Naive thymus-derived CD4-positive, alpha-beta T cell (primary cell): ENCODE measurements at regions not wholly inside any gene's neighbourhood (a gene's known extent, or its start where the extent isn't known, plus 50 kb on each side); places are given as distances from the start of the nearest gene placed in this dataset.

Source experiments
- ATAC-seq: fragments of 150-1000 bp; cut with Tn5 transposase; 2 replicates; pipeline ENCODE4 v1.10.0; 2021; ENCODE audit warnings: mild to moderate bottlenecking, moderate library complexity
- CTCF ChIA-PET: fragments of 350-600 bp; sonication (Branson Sonifier 250); formaldehyde crosslinking; loops from one replicate; lab custom pipeline; 2021; ENCODE audit warnings: antibody characterized with exemption; lab: Charles Lee
- POLR2A ChIA-PET: fragments of 350-600 bp; sonication (Branson Sonifier 250); formaldehyde crosslinking; loops from one replicate; lab custom pipeline; 2021; ENCODE audit warnings: antibody characterized with exemption, inconsistent platforms; lab: Charles Lee
- DNase-seq, 9 donors: peaks; one replicate each; pipeline versions ENCODE4 v3.0.0 to v3.0.0-alpha.2; 2020 to 2022; ENCODE audit warnings: mixed read lengths in 1 of 9
- H3K27ac ChIP-seq: one replicate; pipeline ENCODE4 v1.7.0; 2013; ENCODE audit warnings: mild to moderate bottlenecking, low read depth, low read length, moderate library complexity
- H3K27me3 ChIP-seq, 2 donors: one replicate each; pipeline ENCODE4 v1.7.0; 2013; ENCODE audit warnings: low read length in 2 of 2, mild to moderate bottlenecking in 2 of 2, moderate library complexity in 2 of 2; ENCODE audit not compliant: control insufficient read depth in 2 of 2, insufficient read depth in 2 of 2
- H3K36me3 ChIP-seq, 3 experiments: 1 replicate in 2 of 3; 2 replicates in 1 of 3; pipeline ENCODE4 v1.7.0; 2013; ENCODE audit warnings: low read length in 3 of 3, mild to moderate bottlenecking in 3 of 3, moderate library complexity in 1 of 3; ENCODE audit not compliant: insufficient read depth in 3 of 3, control insufficient read depth in 2 of 3
- H3K4me1 ChIP-seq, 2 donors: one replicate each; pipeline ENCODE4 v1.7.0; 2013; ENCODE audit warnings: low read length in 2 of 2, mild to moderate bottlenecking in 2 of 2, moderate library complexity in 1 of 2; ENCODE audit not compliant: control insufficient read depth in 2 of 2, insufficient read depth in 2 of 2
- H3K4me3 ChIP-seq: 2 replicates; pipeline ENCODE4 v1.7.0; 2013; ENCODE audit warnings: mild to moderate bottlenecking, low read length
- H3K9me3 ChIP-seq, 3 experiments: 1 replicate in 2 of 3; 2 replicates in 1 of 3; pipeline ENCODE4 v1.7.0; 2013; ENCODE audit warnings: low read length in 3 of 3; ENCODE audit not compliant: control insufficient read depth in 2 of 3
- H3K27ac Mint-ChIP-seq, 9 donors: one replicate each; pipeline ENCODE4 v1.8.0; 2020 to 2022; ENCODE audit warnings: mixed read lengths in 9 of 9, mild to moderate bottlenecking in 8 of 9, moderate library complexity in 5 of 9, inconsistent platforms in 2 of 9
- H3K27me3 Mint-ChIP-seq, 5 donors: one replicate each; pipeline ENCODE4 v1.8.0; 2021 to 2022; ENCODE audit warnings: mixed read lengths in 5 of 5, mild to moderate bottlenecking in 1 of 5
- H3K36me3 Mint-ChIP-seq, 5 donors: one replicate each; pipeline ENCODE4 v1.8.0; 2020 to 2022; ENCODE audit warnings: mixed read lengths in 5 of 5, mild to moderate bottlenecking in 3 of 5, inconsistent platforms in 1 of 5
- H3K4me1 Mint-ChIP-seq, 7 donors: one replicate each; pipeline ENCODE4 v1.8.0; 2020 to 2022; ENCODE audit warnings: mixed read lengths in 7 of 7, mild to moderate bottlenecking in 3 of 7, inconsistent platforms in 1 of 7
- H3K4me3 Mint-ChIP-seq, 10 donors: one replicate each; pipeline ENCODE4 v1.8.0; 2020 to 2022; ENCODE audit warnings: mild to moderate bottlenecking in 10 of 10, mixed read lengths in 10 of 10, moderate library complexity in 6 of 10, inconsistent platforms in 2 of 10
- H3K9me3 Mint-ChIP-seq, 11 donors: one replicate each; pipeline ENCODE4 v1.8.0; 2020 to 2022; ENCODE audit warnings: mixed read lengths in 11 of 11, mild to moderate bottlenecking in 4 of 11, inconsistent platforms in 1 of 11, moderate library complexity in 1 of 11
- intact Hi-C, 2 donors: fragments of 100-400 bp; cut with micrococcal nuclease; formaldehyde crosslinking; loops; one replicate each; pipeline ENCODE4 v1.15.1; 2023

DNA sequence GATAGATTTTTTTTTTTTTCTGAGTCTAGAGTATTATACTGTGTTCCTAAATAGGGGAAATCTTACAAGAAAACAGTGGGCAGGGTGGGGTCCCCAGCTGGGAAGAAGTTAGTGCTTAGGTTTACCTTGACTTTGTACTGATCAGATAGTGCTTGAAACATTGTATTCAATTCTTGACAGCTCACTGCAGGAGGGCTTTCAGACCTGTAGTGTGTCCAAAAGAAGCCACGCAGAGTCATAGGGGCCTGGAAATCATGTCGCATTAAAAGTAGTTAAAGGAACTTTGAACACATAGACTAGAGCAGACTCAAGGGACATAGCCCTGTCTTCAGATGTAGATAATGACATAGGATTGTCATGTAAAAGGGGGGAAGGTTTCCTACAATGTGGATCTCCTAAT lies 215.4 kb upstream of the NR4A3 start:
- Histone ChIP-seq H3K4me1 (no peaks in the 10 kb centered on the region), H3K36me3 (no peaks in the 10 kb centered on the region), H3K9me3 (no peaks in the 10 kb centered on the region), H3K27ac (no peak overlapping the region), H3K4me3 (no peak overlapping the region), H3K27me3 (no peaks in the 10 kb centered on the region)
- H3K4me3 Mint-ChIP-seq: no peak overlapping the region
- no peak overlapping the region for H3K27ac Mint-ChIP-seq
- DNase-seq: no peak
- H3K27me3 Mint-ChIP-seq: peaks cover 9 to 16% (median 13%) of the 10 kb centered on the region in 5 donors
- POLR2A ChIA-PET: no interaction called here
- CTCF ChIA-PET: no interaction called here
- H3K36me3 Mint-ChIP-seq: no peaks in the 10 kb centered on the region
- peaks cover 0 to 3% (median 0%) of the 10 kb centered on the region in 11 donors for H3K9me3 Mint-ChIP-seq
- no peak for ATAC-seq
- H3K4me1 Mint-ChIP-seq: peaks cover 0 to 3% (median 0%) of the 10 kb centered on the region in 7 donors
- intact Hi-C loops: no loop called here

DNA sequence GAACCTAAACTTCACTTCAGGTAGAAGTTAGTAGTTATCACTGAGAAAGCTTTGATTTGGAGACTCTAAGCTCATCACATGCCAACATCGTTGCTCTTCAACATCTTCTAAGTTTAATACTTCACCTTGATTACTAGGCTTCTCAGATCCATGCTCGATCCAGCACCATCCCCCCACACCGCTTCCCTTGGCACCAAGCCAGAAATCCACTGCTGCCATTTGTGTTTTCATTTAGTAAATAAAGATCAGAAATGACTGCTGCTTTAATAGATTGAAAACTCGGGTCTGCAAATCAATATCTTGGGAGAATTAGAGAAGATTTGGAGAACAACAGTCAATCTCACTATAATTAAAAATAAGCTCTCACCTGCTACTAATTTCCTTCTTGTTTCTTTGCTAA lies 214.7 kb upstream of the NR4A3 start:
- ChIA-PET CTCF (no interaction called here), POLR2A (no interaction called here)
- Histone ChIP-seq H3K4me3 (no peak overlapping the region), H3K4me1 (no peaks in the 10 kb centered on the region), H3K9me3 (no peaks in the 10 kb centered on the region), H3K36me3 (no peaks in the 10 kb centered on the region), H3K27me3 (no peaks in the 10 kb centered on the region), H3K27ac (no peak overlapping the region)
- ATAC-seq (no peak), DNase-seq (no peak)
- Mint-ChIP-seq H3K4me1 (peaks cover 0 to 3% (median 0%) of the 10 kb centered on the region in 7 donors), H3K27me3 (peaks cover 9 to 19% (median 14%) of the 10 kb centered on the region in 5 donors), H3K4me3 (no peak overlapping the region), H3K36me3 (no peaks in the 10 kb centered on the region), H3K27ac (no peak overlapping the region), H3K9me3 (peaks cover 0 to 3% (median 0%) of the 10 kb centered on the region in 11 donors)
- intact Hi-C loops: no loop called here

DNA sequence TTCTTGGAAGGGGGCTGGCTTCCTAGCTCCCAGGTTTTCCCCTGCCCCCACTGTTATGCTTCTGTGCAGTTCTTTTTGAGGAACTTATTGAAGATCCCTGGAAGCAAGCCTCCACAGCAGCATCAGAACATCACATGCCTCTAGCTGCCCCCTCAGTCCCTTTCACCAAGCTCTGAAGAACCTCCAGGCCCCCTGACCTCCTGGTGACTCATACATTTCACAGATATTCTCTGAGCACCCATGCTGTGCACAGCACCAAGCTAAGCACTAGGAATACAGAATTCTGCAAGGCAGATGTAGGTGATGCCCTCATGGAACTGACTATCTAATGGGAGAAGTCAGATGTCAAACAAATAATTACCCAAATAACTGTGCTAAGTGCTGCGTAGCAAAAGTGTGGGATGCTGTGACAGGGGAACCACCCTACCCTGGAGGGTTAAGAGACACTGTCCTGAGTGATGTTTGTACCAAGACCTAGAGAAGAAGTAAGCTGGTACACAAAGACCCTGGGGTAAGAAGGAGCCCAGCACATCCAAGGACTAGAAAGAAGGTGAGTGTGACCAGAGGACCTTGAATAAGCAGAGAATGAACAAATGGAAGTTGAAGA lies 213.7 kb upstream of the NR4A3 start:
- H3K36me3 ChIP-seq: no peaks in the 10 kb centered on the region
- H3K27ac ChIP-seq: no peak overlapping the region
- DNase-seq (no peak), ATAC-seq (no peak)
- Mint-ChIP-seq H3K4me1 (peaks cover 0 to 3% (median 0%) of the 10 kb centered on the region in 7 donors), H3K9me3 (no peaks in the 10 kb centered on the region), H3K27ac (no peak overlapping the region), H3K36me3 (no peaks in the 10 kb centered on the region), H3K4me3 (no peak overlapping the region), H3K27me3 (peaks cover 9 to 23% (median 14%) of the 10 kb centered on the region in 5 donors)
- H3K9me3 ChIP-seq: no peaks in the 10 kb centered on the region
- no peak overlapping the region for H3K4me3 ChIP-seq
- CTCF ChIA-PET: no interaction called here
- POLR2A ChIA-PET: no interaction called here
- H3K27me3 ChIP-seq: no peaks in the 10 kb centered on the region
- intact Hi-C loops: no loop called here
- H3K4me1 ChIP-seq: no peaks in the 10 kb centered on the region

DNA sequence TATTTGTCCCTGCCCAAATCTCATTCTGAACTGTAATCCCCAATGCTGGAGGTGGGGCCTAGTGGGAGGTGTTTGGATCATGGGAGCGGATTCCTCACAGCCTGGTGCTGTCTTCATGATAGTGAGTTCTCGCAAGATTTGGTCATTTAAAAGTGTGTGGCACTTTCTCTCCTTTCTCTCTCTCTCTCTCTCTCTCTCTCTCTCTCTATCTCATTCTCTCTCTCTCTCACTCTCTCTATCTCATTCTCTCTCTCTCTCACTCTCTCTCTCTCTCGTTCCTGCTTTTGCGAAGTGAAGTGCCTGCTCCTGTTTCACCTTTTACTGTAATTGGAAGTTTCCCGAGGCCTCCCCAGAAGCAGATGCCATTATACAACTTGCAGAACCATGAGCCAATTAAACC lies 207.3 kb upstream of the NR4A3 start:
- Mint-ChIP-seq H3K36me3 (no peaks in the 10 kb centered on the region), H3K27ac (no peak overlapping the region), H3K4me3 (no peak overlapping the region), H3K9me3 (peaks cover 0 to 2% (median 0%) of the 10 kb centered on the region in 11 donors), H3K4me1 (no peaks in the 10 kb centered on the region), H3K27me3 (peaks cover 4 to 26% (median 11%) of the 10 kb centered on the region in 5 donors)
- CTCF ChIA-PET: no interaction called here
- no peaks in the 10 kb centered on the region for H3K4me1 ChIP-seq
- no peak for DNase-seq
- no peaks in the 10 kb centered on the region for H3K9me3 ChIP-seq
- no peak overlapping the region for H3K4me3 ChIP-seq
- H3K36me3 ChIP-seq: no peaks in the 10 kb centered on the region
- no peak for ATAC-seq
- POLR2A ChIA-PET: no interaction called here
- H3K27ac ChIP-seq: no peak overlapping the region
- intact Hi-C loops: no loop called here
- H3K27me3 ChIP-seq: no peaks in the 10 kb centered on the region

DNA sequence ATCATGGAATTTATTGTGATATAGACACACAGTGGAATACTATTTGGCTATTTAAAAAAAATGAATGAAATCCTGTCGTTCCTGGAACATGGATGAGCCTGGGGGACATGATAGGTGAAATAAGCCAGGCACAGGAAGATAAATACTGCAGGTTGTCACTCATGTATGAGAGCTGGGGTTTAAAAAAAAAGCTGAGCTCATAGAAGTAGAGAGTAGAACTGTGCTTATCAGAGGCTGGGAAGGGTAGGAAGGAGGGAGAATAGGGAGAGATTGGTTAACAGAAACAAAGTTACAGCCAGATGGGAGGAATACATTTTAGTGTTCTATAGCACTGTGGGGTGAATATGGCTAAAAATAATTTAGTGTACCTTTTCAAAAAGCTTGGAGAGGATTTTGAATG lies 200.6 kb upstream of the NR4A3 start:
- DNase-seq: no peak
- Histone ChIP-seq H3K4me1 (no peaks in the 10 kb centered on the region), H3K9me3 (no peaks in the 10 kb centered on the region), H3K36me3 (no peaks in the 10 kb centered on the region), H3K27me3 (no peaks in the 10 kb centered on the region), H3K27ac (no peak overlapping the region), H3K4me3 (no peak overlapping the region)
- Mint-ChIP-seq H3K9me3 (no peaks in the 10 kb centered on the region), H3K4me3 (no peak overlapping the region), H3K36me3 (no peaks in the 10 kb centered on the region), H3K4me1 (no peaks in the 10 kb centered on the region), H3K27me3 (peaks cover 0 to 10% (median 5%) of the 10 kb centered on the region in 5 donors), H3K27ac (no peak overlapping the region)
- POLR2A ChIA-PET: no interaction called here
- intact Hi-C loops: no loop called here
- no peak for ATAC-seq
- CTCF ChIA-PET: no interaction called here

DNA sequence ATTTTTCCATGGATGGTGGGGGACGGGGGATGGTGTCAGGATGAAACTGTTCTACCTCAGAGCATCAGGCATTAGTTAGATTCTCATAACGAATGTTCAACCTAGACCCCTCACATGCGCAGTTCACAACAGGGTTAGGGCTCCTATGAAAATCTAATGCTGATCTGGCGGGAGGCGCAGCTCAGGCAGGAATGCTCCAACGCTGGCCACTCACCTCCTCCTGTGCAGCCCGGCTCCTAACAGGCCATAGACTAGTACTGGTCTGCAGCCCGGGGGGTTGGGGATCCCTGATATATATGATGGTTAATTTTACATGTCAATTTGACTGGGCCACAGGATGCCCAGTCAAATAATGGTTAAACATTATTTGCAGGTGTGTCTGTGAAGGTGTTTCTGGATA lies 199.0 kb upstream of the NR4A3 start:
- ChIA-PET POLR2A (no interaction called here), CTCF (no interaction called here)
- DNase-seq: no peak
- H3K9me3 Mint-ChIP-seq: no peaks in the 10 kb centered on the region
- Histone ChIP-seq H3K4me3 (no peak overlapping the region), H3K36me3 (no peaks in the 10 kb centered on the region), H3K27me3 (no peaks in the 10 kb centered on the region), H3K9me3 (no peaks in the 10 kb centered on the region), H3K4me1 (no peaks in the 10 kb centered on the region), H3K27ac (no peak overlapping the region)
- H3K4me1 Mint-ChIP-seq: no peaks in the 10 kb centered on the region
- H3K27me3 Mint-ChIP-seq: peaks cover 0 to 10% (median 5%) of the 10 kb centered on the region in 5 donors
- H3K27ac Mint-ChIP-seq: no peak overlapping the region
- no peak overlapping the region for H3K4me3 Mint-ChIP-seq
- H3K36me3 Mint-ChIP-seq: no peaks in the 10 kb centered on the region
- no peak for ATAC-seq
- intact Hi-C loops: no loop called here

DNA sequence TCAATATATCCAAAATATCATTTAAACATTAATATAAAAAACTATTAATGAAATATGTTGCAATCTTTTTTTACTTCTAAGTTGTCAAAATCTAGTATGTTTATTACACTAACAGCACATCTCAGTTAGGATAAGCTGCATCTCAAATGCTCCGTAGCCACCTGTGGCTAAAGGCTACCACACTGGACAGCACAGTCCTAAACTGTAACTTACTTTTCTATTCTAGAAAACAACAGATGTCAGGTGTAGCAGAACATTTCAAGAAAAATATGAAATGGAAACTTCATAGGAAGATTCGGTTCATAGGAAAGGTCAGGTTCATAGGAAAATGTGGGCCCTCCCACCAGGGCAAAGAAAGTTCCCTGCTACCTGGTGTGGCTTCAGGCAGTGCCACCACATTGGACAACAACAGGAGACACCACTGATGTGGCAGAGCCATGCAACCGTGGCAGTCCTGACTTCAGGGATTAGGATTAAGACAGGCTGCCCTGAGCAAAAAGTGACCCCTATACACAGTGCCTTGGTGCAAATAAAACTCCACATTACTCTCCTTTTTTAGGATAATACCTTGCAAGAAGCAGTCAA lies 197.8 kb upstream of the NR4A3 start:
- H3K27me3 Mint-ChIP-seq: peaks cover 0 to 16% (median 5%) of the 10 kb centered on the region in 5 donors
- no peaks in the 10 kb centered on the region for H3K9me3 Mint-ChIP-seq
- ChIA-PET CTCF (no interaction called here), POLR2A (no interaction called here)
- H3K27me3 ChIP-seq: no peaks in the 10 kb centered on the region
- H3K9me3 ChIP-seq: no peaks in the 10 kb centered on the region
- no peak for DNase-seq
- no peaks in the 10 kb centered on the region for H3K36me3 Mint-ChIP-seq
- intact Hi-C loops: no loop called here
- no peaks in the 10 kb centered on the region for H3K36me3 ChIP-seq
- ATAC-seq: no peak
- no peak overlapping the region for H3K4me3 Mint-ChIP-seq
- peaks cover 0 to 5% (median 0%) of the 10 kb centered on the region in 7 donors for H3K4me1 Mint-ChIP-seq
- no peaks in the 10 kb centered on the region for H3K4me1 ChIP-seq
- no peak overlapping the region for H3K27ac Mint-ChIP-seq
- H3K27ac ChIP-seq: no peak overlapping the region
- H3K4me3 ChIP-seq: no peak overlapping the region
